WTC11 (cell line): ENCODE measurements at regions not wholly inside any gene's neighbourhood (a gene's known extent, or its start where the extent isn't known, plus 50 kb on each side); places are given as distances from the start of the nearest gene placed in this dataset.

ENCODE experiments used
- ATAC-seq: fragments of 200-7000 bp; cut with Tn5 transposase; 2 replicates; pipeline ENCODE4 v1.10.0; 2021; ENCODE audit warnings: mild to moderate bottlenecking, moderate library complexity
- CTCF ChIA-PET: fragments of 300-600 bp; sonication (Branson Sonifier 250); formaldehyde crosslinking; loops from one replicate; lab custom pipeline; 2021; ENCODE audit warnings: antibody characterized with exemption; lab: Charles Lee
- POLR2A ChIA-PET: fragments of 350-600 bp; sonication (Branson Sonifier 250); formaldehyde crosslinking; loops from one replicate; lab custom pipeline; 2021; ENCODE audit warnings: antibody characterized with exemption; lab: Charles Lee
- DNase-seq: peaks from one replicate; pipeline ENCODE4 v3.0.0; 2021; ENCODE audit warnings: low spot score
- H3K27ac Mint-ChIP-seq: 2 replicates; pipeline ENCODE4 v1.8.0; 2021; ENCODE audit warnings: mixed read lengths
- H3K27me3 Mint-ChIP-seq: 2 replicates; pipeline ENCODE4 v1.8.0; 2021; ENCODE audit warnings: low read depth, mild to moderate bottlenecking, moderate library complexity, mixed read lengths
- H3K36me3 Mint-ChIP-seq: 2 replicates; pipeline ENCODE4 v1.8.0; 2021; ENCODE audit warnings: mixed read lengths
- H3K4me1 Mint-ChIP-seq: 2 replicates; pipeline ENCODE4 v1.8.0; 2022; ENCODE audit warnings: mixed read lengths
- H3K4me3 Mint-ChIP-seq: 2 replicates; pipeline ENCODE4 v1.8.0; 2021; ENCODE audit warnings: mild to moderate bottlenecking, moderate library complexity, mixed read lengths
- H3K9me3 Mint-ChIP-seq: 2 replicates; pipeline ENCODE4 v1.8.0; 2021; ENCODE audit warnings: mixed read lengths
- AR ChIP-seq: fragments of 250-450 bp; sonication (Bioruptor Pico); IDR thresholded peaks from 2 replicates; pipeline ENCODE4 v1.9.0; 2021; ENCODE audit warnings: mild to moderate bottlenecking
- ATF1 ChIP-seq: sonication (generic); formaldehyde crosslinking; IDR thresholded peaks from 2 replicates; pipeline ENCODE4 v1.8.1; 2023; ENCODE audit warnings: mild to moderate bottlenecking, moderate library complexity, missing genetic modification reagents
- CBFB ChIP-seq: sonication (generic); formaldehyde crosslinking; IDR thresholded peaks from 2 replicates; pipeline ENCODE4 v1.8.1; 2022; ENCODE audit warnings: mild to moderate bottlenecking, low read depth, missing genetic modification reagents
- CREM ChIP-seq: sonication (generic); formaldehyde crosslinking; IDR thresholded peaks from 2 replicates; pipeline ENCODE4 v1.8.1; 2022; ENCODE audit warnings: mild to moderate bottlenecking, missing genetic modification reagents, moderate library complexity
- ELF4 ChIP-seq: sonication (generic); formaldehyde crosslinking; IDR thresholded peaks from 2 replicates; pipeline ENCODE4 v1.8.1; 2022; ENCODE audit warnings: low read depth, mild to moderate bottlenecking, moderate library complexity, missing genetic modification reagents
- EMX1 ChIP-seq: fragments of 250-450 bp; sonication (Bioruptor Pico); IDR thresholded peaks from 2 replicates; pipeline ENCODE4 v1.8.0; 2021; ENCODE audit warnings: mild to moderate bottlenecking
- ETV6 ChIP-seq: sonication (generic); formaldehyde crosslinking; IDR thresholded peaks from 2 replicates; pipeline ENCODE4 v1.8.1; 2022; ENCODE audit warnings: mild to moderate bottlenecking, missing genetic modification reagents
- FOXP1 ChIP-seq: sonication (generic); formaldehyde crosslinking; IDR thresholded peaks from 2 replicates; pipeline ENCODE4 v1.8.0; 2022; ENCODE audit warnings: missing genetic modification reagents, mild to moderate bottlenecking, moderate library complexity, borderline replicate concordance
- JAZF1 ChIP-seq: fragments of 250-450 bp; sonication (Bioruptor Pico); IDR thresholded peaks from 2 replicates; pipeline ENCODE4 v1.9.0; 2021; ENCODE audit warnings: moderate library complexity, mild to moderate bottlenecking, inconsistent platforms
- NFATC4 ChIP-seq: fragments of 250-450 bp; sonication (Bioruptor Pico); IDR thresholded peaks from 2 replicates; pipeline ENCODE4 v1.9.0; 2021; ENCODE audit warnings: mild to moderate bottlenecking
- NFE2L1 ChIP-seq: sonication (generic); formaldehyde crosslinking; IDR thresholded peaks from 2 replicates; pipeline ENCODE4 v1.8.1; 2023; ENCODE audit warnings: missing genetic modification reagents
- NR2C2 ChIP-seq: sonication (generic); formaldehyde crosslinking; IDR thresholded peaks from 2 replicates; pipeline ENCODE4 v1.8.0; 2022; ENCODE audit warnings: mild to moderate bottlenecking, missing genetic modification reagents
- NR3C1 ChIP-seq: sonication (generic); formaldehyde crosslinking; conservative IDR thresholded peaks from 2 replicates; pipeline ENCODE4 v1.8.1; 2023; ENCODE audit warnings: low read depth, mild to moderate bottlenecking, missing genetic modification reagents
- USF2 ChIP-seq: sonication (generic); formaldehyde crosslinking; IDR thresholded peaks from 2 replicates; pipeline ENCODE4 v1.8.1; 2023; ENCODE audit warnings: mild to moderate bottlenecking, missing genetic modification reagents, moderate library complexity
- ZNF138 ChIP-seq: sonication (generic); formaldehyde crosslinking; conservative IDR thresholded peaks from 2 replicates; pipeline ENCODE4 v1.8.1; 2022; ENCODE audit warnings: mild to moderate bottlenecking, moderate library complexity, missing genetic modification reagents
- ZNF423 ChIP-seq: fragments of 250-450 bp; sonication (Bioruptor Pico); IDR thresholded peaks from 2 replicates; pipeline ENCODE4 v2.1.2; 2022; ENCODE audit warnings: mild to moderate bottlenecking, moderate library complexity
- ZSCAN18 ChIP-seq: fragments of 250-450 bp; sonication (Bioruptor Pico); IDR thresholded peaks from 2 replicates; pipeline ENCODE4 v2.1.2; 2022; ENCODE audit warnings: mild to moderate bottlenecking, moderate library complexity
- TF ChIP-seq, protein P1 (sequence below): sonication (generic); formaldehyde crosslinking; IDR thresholded peaks from 2 replicates; pipeline ENCODE4 v1.8.1; 2022; ENCODE audit warnings: mild to moderate bottlenecking, missing genetic modification reagents, moderate library complexity, borderline replicate concordance
- TF ChIP-seq, protein P2 (sequence below): fragments of 250-450 bp; sonication (Bioruptor Pico); conservative IDR thresholded peaks from 2 replicates; pipeline ENCODE4 v1.9.0; 2021; ENCODE audit warnings: mild to moderate bottlenecking
- TF ChIP-seq, protein P3 (sequence below): sonication (generic); formaldehyde crosslinking; IDR thresholded peaks from 2 replicates; pipeline ENCODE4 v1.8.1; 2023; ENCODE audit warnings: mild to moderate bottlenecking, missing genetic modification reagents, moderate library complexity
- TF ChIP-seq, protein P4 (sequence below): sonication (generic); formaldehyde crosslinking; IDR thresholded peaks from 2 replicates; pipeline ENCODE4 v1.8.1; 2022; ENCODE audit warnings: low read depth, missing genetic modification reagents, borderline replicate concordance

- TF ChIP-seq, protein P1, sequence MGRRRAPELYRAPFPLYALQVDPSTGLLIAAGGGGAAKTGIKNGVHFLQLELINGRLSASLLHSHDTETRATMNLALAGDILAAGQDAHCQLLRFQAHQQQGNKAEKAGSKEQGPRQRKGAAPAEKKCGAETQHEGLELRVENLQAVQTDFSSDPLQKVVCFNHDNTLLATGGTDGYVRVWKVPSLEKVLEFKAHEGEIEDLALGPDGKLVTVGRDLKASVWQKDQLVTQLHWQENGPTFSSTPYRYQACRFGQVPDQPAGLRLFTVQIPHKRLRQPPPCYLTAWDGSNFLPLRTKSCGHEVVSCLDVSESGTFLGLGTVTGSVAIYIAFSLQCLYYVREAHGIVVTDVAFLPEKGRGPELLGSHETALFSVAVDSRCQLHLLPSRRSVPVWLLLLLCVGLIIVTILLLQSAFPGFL (CRISPR knock-in tag), result no peak
- no peak for TF ChIP-seq NR3C1 (CRISPR knock-in tag)
- TF ChIP-seq NFE2L1, result peak; percentile 70; the same call in 1 of the 2 replicates
- TF ChIP-seq, protein P2, sequence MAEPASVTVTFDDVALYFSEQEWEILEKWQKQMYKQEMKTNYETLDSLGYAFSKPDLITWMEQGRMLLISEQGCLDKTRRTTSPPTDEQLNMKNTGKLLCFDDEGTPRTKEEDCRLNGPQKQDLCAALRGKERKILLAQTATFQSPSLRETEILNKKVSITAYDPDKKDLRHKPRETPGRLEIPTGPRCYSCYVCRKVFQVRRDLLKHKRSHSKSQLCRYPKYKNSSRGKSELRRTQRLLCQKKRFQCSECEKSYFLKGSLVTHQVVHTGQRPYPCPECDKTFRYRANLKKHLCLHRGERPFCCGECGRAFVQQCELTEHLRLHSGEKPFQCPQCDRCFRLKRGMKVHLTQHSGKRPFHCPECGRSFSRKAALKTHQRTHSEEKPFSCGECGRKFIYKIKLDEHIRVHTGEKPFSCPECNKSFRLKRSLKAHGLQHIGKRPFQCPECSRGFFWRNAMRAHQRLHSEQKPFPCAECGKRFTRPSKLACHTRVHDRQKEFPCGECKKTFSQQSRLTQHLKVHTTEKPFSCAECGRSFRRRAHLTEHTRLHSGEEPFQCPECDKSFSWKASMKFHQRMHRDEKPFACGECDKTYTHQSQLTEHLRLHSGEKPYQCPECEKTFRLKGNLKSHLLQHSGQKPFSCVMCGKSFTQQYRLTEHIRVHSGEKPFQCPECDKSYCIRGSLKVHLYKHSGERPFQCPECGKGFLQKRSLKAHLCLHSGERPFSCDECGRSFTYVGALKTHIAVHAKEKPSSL (CRISPR knock-in tag), result no peak
- TF ChIP-seq EMX1 (CRISPR knock-in tag), result no peak
- TF ChIP-seq ETV6 (CRISPR knock-in tag), result 0 out of 2 replicates have a peak, but pooled peaks have one; percentile 70
- no peak for TF ChIP-seq NR2C2
- TF ChIP-seq CBFB (CRISPR knock-in tag), result no peak
- TF ChIP-seq JAZF1, result no peak
- TF ChIP-seq ATF1 (CRISPR knock-in tag), result no peak
These were observed 409.0 kb downstream of the BCOR start (continued) for GRCh38 chrX:39688576-39689375.

DNA sequence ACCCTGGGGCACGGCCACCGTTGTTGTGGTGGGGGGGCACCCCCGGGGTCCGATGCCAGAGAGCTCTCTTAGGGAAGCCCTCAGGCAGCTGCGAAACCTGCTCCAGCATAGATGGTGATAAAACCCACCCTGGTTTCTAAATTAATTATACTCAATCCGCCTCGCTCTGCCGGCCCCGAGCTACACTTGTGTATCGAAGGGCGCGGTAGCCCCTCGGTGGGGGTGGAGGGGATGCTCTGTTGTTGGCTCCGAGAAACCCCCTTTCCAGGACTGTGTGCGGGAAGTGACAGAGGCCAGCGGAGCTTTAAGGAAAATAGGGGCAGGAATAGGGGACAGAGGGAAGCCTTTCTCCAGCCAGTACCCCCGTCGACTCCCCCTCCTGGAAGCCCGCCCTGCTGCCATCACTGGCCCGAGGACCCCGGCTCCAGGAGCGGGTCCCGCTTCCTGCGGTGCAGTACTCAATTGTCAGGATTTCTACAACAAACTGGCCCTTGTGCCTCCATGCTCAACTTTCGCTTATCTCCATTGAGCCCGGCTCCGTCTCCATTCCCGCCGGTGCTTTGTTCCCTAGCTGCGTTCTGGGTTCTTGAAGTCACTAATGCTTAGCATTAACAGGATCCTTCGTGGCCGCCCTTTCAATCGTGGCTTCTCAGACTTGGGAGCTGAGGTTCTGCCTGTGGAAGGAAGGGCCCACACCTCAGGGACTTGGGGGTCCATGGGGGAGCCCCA lies 408.2 kb downstream of the BCOR start:
- ChIA-PET POLR2A (interaction anchor here (1.2 kb wide), 1 partner anchor 12 kb away, joined by 3 read pairs; no protein-coding TSS in a partner anchor), CTCF (interaction anchor here (1.0 to 1.5 kb wide), 4 partner anchors 36 to 324 kb away, joined by 3 to 6 read pairs (median 4); no protein-coding TSS in a partner anchor)
- DNase-seq (no peak), ATAC-seq (peak; percentile 43)
- no peaks in the 10 kb centered on the region for H3K9me3 Mint-ChIP-seq
- H3K27me3 Mint-ChIP-seq, result peaks cover 16% of the 10 kb centered on the region
- no peak overlapping the region for H3K27ac Mint-ChIP-seq
- peak overlapping the region; percentile 66 for H3K4me3 Mint-ChIP-seq
- H3K36me3 Mint-ChIP-seq, result no peaks in the 10 kb centered on the region
- H3K4me1 Mint-ChIP-seq, result peaks cover 50% of the 10 kb centered on the region
- TF ChIP-seq ZNF423 (CRISPR knock-in tag) (no peak), FOXP1 (no peak), USF2 (no peak), NFATC4 (CRISPR knock-in tag) (no peak), ZSCAN18 (CRISPR knock-in tag) (no peak), AR (no peak), ELF4 (CRISPR knock-in tag) (no peak), ETV6 (CRISPR knock-in tag) (no peak), ZNF138 (no peak), CREM (CRISPR knock-in tag) (no peak)
- TF ChIP-seq, protein P3, sequence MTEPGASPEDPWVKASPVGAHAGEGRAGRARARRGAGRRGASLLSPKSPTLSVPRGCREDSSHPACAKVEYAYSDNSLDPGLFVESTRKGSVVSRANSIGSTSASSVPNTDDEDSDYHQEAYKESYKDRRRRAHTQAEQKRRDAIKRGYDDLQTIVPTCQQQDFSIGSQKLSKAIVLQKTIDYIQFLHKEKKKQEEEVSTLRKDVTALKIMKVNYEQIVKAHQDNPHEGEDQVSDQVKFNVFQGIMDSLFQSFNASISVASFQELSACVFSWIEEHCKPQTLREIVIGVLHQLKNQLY (CRISPR knock-in tag), result no peak
- TF ChIP-seq, protein P4, sequence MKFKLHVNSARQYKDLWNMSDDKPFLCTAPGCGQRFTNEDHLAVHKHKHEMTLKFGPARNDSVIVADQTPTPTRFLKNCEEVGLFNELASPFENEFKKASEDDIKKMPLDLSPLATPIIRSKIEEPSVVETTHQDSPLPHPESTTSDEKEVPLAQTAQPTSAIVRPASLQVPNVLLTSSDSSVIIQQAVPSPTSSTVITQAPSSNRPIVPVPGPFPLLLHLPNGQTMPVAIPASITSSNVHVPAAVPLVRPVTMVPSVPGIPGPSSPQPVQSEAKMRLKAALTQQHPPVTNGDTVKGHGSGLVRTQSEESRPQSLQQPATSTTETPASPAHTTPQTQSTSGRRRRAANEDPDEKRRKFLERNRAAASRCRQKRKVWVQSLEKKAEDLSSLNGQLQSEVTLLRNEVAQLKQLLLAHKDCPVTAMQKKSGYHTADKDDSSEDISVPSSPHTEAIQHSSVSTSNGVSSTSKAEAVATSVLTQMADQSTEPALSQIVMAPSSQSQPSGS (CRISPR knock-in tag), result no peak
